Activated T-helper 1 cell treated with anti-CD3 and anti-CD28 coated beads, Interleukin-12 subunit alpha, Interleukin-12 subunit beta, Interleukin-2, Interleukin-4 antibody, amounts not matched to agents 30 ng/mL and 10 ng/mL and 1 ng/mL, durations not matched to agents 14 hours and 24 hours and 36 hours (primary cell): ENCODE measurements at regions not wholly inside any gene's neighbourhood (a gene's known extent, or its start where the extent isn't known, plus 50 kb on each side); places are given as distances from the start of the nearest gene placed in this dataset.

Source experiments
- DNase-seq: peaks from one replicate; pipeline ENCODE4 v3.0.0; 2021; ENCODE audit warnings: low spot score
- H3K27ac Mint-ChIP-seq: one replicate; pipeline ENCODE4 v1.8.0; 2021; ENCODE audit warnings: mild to moderate bottlenecking, mixed read lengths
- H3K27me3 Mint-ChIP-seq: one replicate; pipeline ENCODE4 v1.8.0; 2022; ENCODE audit warnings: mild to moderate bottlenecking, moderate library complexity, mixed read lengths; ENCODE audit not compliant: insufficient read depth
- H3K36me3 Mint-ChIP-seq: one replicate; pipeline ENCODE4 v1.8.0; 2021; ENCODE audit warnings: low read depth, mixed read lengths
- H3K4me1 Mint-ChIP-seq: one replicate; pipeline ENCODE4 v1.8.0; 2021; ENCODE audit warnings: low read depth, mixed read lengths
- H3K4me3 Mint-ChIP-seq: one replicate; pipeline ENCODE4 v1.8.0; 2021; ENCODE audit warnings: mild to moderate bottlenecking, moderate library complexity, mixed read lengths
- H3K9me3 Mint-ChIP-seq: one replicate; pipeline ENCODE4 v1.8.0; 2021; ENCODE audit warnings: mixed read lengths
- intact Hi-C: fragments of 100-400 bp; cut with micrococcal nuclease; formaldehyde crosslinking; loops from one replicate; pipeline ENCODE4 v1.15.1; 2024

GRCh38 chr19:28509079-28509895, 703.7 kb downstream of the UQCRFS1 start:
- Mint-ChIP-seq H3K4me3 (no peak overlapping the region), H3K4me1 (peaks cover 21% of the 10 kb centered on the region), H3K27ac (no peak overlapping the region), H3K9me3 (no peaks in the 10 kb centered on the region), H3K27me3 (no peaks in the 10 kb centered on the region), H3K36me3 (no peaks in the 10 kb centered on the region)
- intact Hi-C loops: no loop called here
- no peak for DNase-seq

GRCh38 chr19:28508666-28509065, 704.3 kb downstream of the UQCRFS1 start:
- Mint-ChIP-seq H3K27me3 (no peaks in the 10 kb centered on the region), H3K4me1 (peaks cover 21% of the 10 kb centered on the region), H3K9me3 (no peaks in the 10 kb centered on the region), H3K27ac (no peak overlapping the region), H3K36me3 (no peaks in the 10 kb centered on the region), H3K4me3 (no peak overlapping the region)
- intact Hi-C loops: no loop called here
- DNase-seq: no peak

GRCh38 chr19:28505933-28506332, 707.0 kb downstream of the UQCRFS1 start:
- Mint-ChIP-seq H3K27ac (no peak overlapping the region), H3K27me3 (no peaks in the 10 kb centered on the region), H3K36me3 (no peaks in the 10 kb centered on the region), H3K4me1 (peaks cover 37% of the 10 kb centered on the region), H3K4me3 (no peak overlapping the region), H3K9me3 (no peaks in the 10 kb centered on the region)
- no peak for DNase-seq
- intact Hi-C loops: no loop called here

GRCh38 chr19:28505134-28505533, 707.8 kb downstream of the UQCRFS1 start:
- no peak for DNase-seq
- Mint-ChIP-seq H3K36me3 (no peaks in the 10 kb centered on the region), H3K27ac (no peak overlapping the region), H3K4me3 (no peak overlapping the region), H3K9me3 (no peaks in the 10 kb centered on the region), H3K4me1 (peaks cover 41% of the 10 kb centered on the region), H3K27me3 (no peaks in the 10 kb centered on the region)
- intact Hi-C loops: no loop called here

GRCh38 chr19:28504727-28505126, 708.2 kb downstream of the UQCRFS1 start:
- H3K4me3 Mint-ChIP-seq: no peak overlapping the region
- no peaks in the 10 kb centered on the region for H3K36me3 Mint-ChIP-seq
- H3K9me3 Mint-ChIP-seq: no peaks in the 10 kb centered on the region
- intact Hi-C loops: no loop called here
- DNase-seq: no peak
- peaks cover 41% of the 10 kb centered on the region for H3K4me1 Mint-ChIP-seq
- no peaks in the 10 kb centered on the region for H3K27me3 Mint-ChIP-seq
- H3K27ac Mint-ChIP-seq: no peak overlapping the region

GRCh38 chr19:28504139-28504538, 708.8 kb downstream of the UQCRFS1 start:
- DNase-seq: no peak
- no peaks in the 10 kb centered on the region for H3K27me3 Mint-ChIP-seq
- intact Hi-C loops: no loop called here
- no peak overlapping the region for H3K27ac Mint-ChIP-seq
- H3K36me3 Mint-ChIP-seq: no peaks in the 10 kb centered on the region
- H3K4me3 Mint-ChIP-seq: no peak overlapping the region
- H3K9me3 Mint-ChIP-seq: no peaks in the 10 kb centered on the region
- H3K4me1 Mint-ChIP-seq: peaks cover 41% of the 10 kb centered on the region

- no peak overlapping the region for H3K27ac Mint-ChIP-seq
- H3K4me1 Mint-ChIP-seq: peaks cover 44% of the 10 kb centered on the region
- no peaks in the 10 kb centered on the region for H3K27me3 Mint-ChIP-seq
- H3K36me3 Mint-ChIP-seq: no peaks in the 10 kb centered on the region
- H3K9me3 Mint-ChIP-seq: no peaks in the 10 kb centered on the region
- DNase-seq: no peak
- intact Hi-C loops: no loop called here
- H3K4me3 Mint-ChIP-seq: no peak overlapping the region
These were observed 709.8 kb downstream of the UQCRFS1 start for GRCh38 chr19:28502879-28503734.

GRCh38 chr19:28501976-28502375, 711.0 kb downstream of the UQCRFS1 start:
- Mint-ChIP-seq H3K4me3 (no peak overlapping the region), H3K27me3 (no peaks in the 10 kb centered on the region)

GRCh38 chr19:28500982-28501630, 711.8 kb downstream of the UQCRFS1 start:
- no peak for DNase-seq
- Mint-ChIP-seq H3K36me3 (no peaks in the 10 kb centered on the region), H3K27me3 (no peaks in the 10 kb centered on the region), H3K27ac (peak overlapping the region; percentile 7), H3K4me3 (no peak overlapping the region), H3K4me1 (peaks cover 34% of the 10 kb centered on the region), H3K9me3 (no peaks in the 10 kb centered on the region)
- intact Hi-C loops: no loop called here

More at GRCh38 chr19:28501976-28502375, 711.0 kb downstream of the UQCRFS1 start:
- Mint-ChIP-seq H3K9me3 (no peaks in the 10 kb centered on the region), H3K36me3 (no peaks in the 10 kb centered on the region), H3K4me1 (peaks cover 39% of the 10 kb centered on the region), H3K27ac (no peak overlapping the region)
- no peak for DNase-seq
- intact Hi-C loops: no loop called here

- peaks cover 26% of the 10 kb centered on the region for H3K4me1 Mint-ChIP-seq
- H3K36me3 Mint-ChIP-seq: no peaks in the 10 kb centered on the region
- no peak overlapping the region for H3K27ac Mint-ChIP-seq
- intact Hi-C loops: no loop called here
- no peaks in the 10 kb centered on the region for H3K9me3 Mint-ChIP-seq
- H3K27me3 Mint-ChIP-seq: no peaks in the 10 kb centered on the region
- no peak overlapping the region for H3K4me3 Mint-ChIP-seq
- no peak for DNase-seq
These were observed 712.7 kb downstream of the UQCRFS1 start for GRCh38 chr19:28500296-28500695.

- no peak overlapping the region for H3K27ac Mint-ChIP-seq
- H3K9me3 Mint-ChIP-seq: no peaks in the 10 kb centered on the region
- H3K27me3 Mint-ChIP-seq: no peaks in the 10 kb centered on the region
- no peak overlapping the region for H3K4me3 Mint-ChIP-seq
- intact Hi-C loops: no loop called here
- peaks cover 24% of the 10 kb centered on the region for H3K4me1 Mint-ChIP-seq
- H3K36me3 Mint-ChIP-seq: no peaks in the 10 kb centered on the region
- no peak for DNase-seq
These were observed 714.5 kb downstream of the UQCRFS1 start for GRCh38 chr19:28498404-28498976.

- Mint-ChIP-seq H3K9me3 (no peaks in the 10 kb centered on the region), H3K36me3 (no peaks in the 10 kb centered on the region), H3K27ac (no peak overlapping the region), H3K4me3 (no peak overlapping the region), H3K27me3 (no peaks in the 10 kb centered on the region), H3K4me1 (peaks cover 24% of the 10 kb centered on the region)
- intact Hi-C loops: no loop called here
- no peak for DNase-seq
These were observed 715.1 kb downstream of the UQCRFS1 start for GRCh38 chr19:28497887-28498286.
